HUES6 (cell line): ENCODE measurements at regions not wholly inside any gene's neighbourhood (a gene's known extent, or its start where the extent isn't known, plus 50 kb on each side); places are given as distances from the start of the nearest gene placed in this dataset.

Experiments
- H3K27ac ChIP-seq: 2 replicates; pipeline ENCODE4 v1.7.0; 2013; ENCODE audit warnings: low read depth, mild to moderate bottlenecking, low read length, inconsistent platforms
- H3K27me3 ChIP-seq: 2 replicates; pipeline ENCODE4 v1.6.1; 2013; ENCODE audit warnings: low read length; ENCODE audit not compliant: control insufficient read depth, insufficient read depth
- H3K36me3 ChIP-seq: 2 replicates; pipeline ENCODE4 v1.6.1; 2013; ENCODE audit warnings: low read length; ENCODE audit not compliant: control insufficient read depth, insufficient read depth
- H3K4me1 ChIP-seq: 2 replicates; pipeline ENCODE4 v1.6.1; 2013; ENCODE audit warnings: low read length; ENCODE audit not compliant: control insufficient read depth, insufficient read depth
- H3K4me3 ChIP-seq: 2 replicates; pipeline ENCODE4 v1.5.1; 2013; ENCODE audit warnings: low read depth, low read length
- H3K9ac ChIP-seq: one replicate; pipeline ENCODE4 v1.6.1; 2013; ENCODE audit warnings: mild to moderate bottlenecking, low read length
- H3K9me3 ChIP-seq: 2 replicates; pipeline ENCODE4 v1.6.1; 2013; ENCODE audit warnings: low read depth, low read length; ENCODE audit not compliant: control insufficient read depth, insufficient read depth

DNA sequence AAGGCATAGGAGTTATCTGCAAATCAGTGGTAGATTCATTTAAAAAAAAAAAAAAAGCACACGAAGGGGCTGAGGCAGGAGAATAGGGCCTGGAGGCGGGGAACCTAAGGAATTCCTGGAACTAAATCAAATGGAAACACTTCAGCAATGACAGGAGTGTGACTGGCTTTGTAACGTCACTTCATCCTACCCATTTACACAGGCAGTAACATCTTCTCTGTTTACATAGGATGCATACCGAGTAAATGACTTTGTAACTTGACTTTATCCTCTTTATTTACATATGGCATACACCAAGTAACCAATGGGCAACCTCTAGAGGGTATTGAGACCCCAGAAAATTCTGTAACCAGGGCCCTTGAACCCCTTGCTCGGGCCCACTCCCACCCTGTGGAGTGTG, 56.4 kb upstream of the IYD start:
- Histone ChIP-seq H3K4me1 (no peaks in the 10 kb centered on the region), H3K36me3 (no peaks in the 10 kb centered on the region), H3K9me3 (peaks cover 11% of the 10 kb centered on the region; the same call in 1 of the 2 replicates), H3K27ac (no peak overlapping the region), H3K4me3 (no peak overlapping the region), H3K9ac (no peak overlapping the region), H3K27me3 (no peaks in the 10 kb centered on the region)

DNA sequence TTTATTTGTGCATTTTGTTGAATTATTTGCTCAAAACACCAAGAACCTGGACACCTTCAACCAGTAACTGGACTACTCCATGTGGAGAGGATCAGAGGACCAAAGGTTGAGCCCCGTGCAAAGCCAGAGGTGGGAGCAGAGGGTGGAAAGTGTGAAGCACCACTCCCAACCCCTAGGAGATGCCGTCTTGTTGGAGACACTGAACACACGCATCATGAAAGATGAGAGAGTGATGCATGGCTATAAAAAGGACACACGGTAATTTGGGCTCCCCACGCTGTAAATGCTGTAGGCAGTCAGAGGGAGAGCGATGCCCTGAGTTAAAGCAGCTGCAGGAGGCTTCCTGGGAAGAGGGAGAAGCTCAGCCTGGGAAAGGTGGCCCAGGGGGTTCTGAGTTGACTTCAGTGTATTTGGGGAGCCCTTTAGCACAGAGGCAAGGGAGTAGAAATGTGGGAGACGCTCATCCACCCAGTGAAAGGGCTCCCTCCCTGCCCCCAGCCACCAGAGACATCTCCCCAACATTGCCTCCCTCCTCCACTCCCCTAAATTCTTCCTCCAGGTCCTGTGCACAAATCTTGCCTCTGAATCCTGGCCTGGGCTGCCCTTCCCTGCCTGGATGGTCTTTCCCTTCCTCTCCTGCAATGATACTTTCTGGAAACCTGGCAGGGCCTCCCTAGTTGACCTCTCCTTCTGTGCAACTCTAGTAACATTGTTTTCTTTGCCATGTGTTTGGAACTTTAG, 55.8 kb upstream of the IYD start:
- no peaks in the 10 kb centered on the region for H3K36me3 ChIP-seq
- no peaks in the 10 kb centered on the region for H3K27me3 ChIP-seq
- H3K9me3 ChIP-seq = peaks cover 11% of the 10 kb centered on the region; the same call in 1 of the 2 replicates
- no peak overlapping the region for H3K4me3 ChIP-seq
- H3K27ac ChIP-seq = no peak overlapping the region
- H3K9ac ChIP-seq = no peak overlapping the region
- H3K4me1 ChIP-seq = no peaks in the 10 kb centered on the region

DNA sequence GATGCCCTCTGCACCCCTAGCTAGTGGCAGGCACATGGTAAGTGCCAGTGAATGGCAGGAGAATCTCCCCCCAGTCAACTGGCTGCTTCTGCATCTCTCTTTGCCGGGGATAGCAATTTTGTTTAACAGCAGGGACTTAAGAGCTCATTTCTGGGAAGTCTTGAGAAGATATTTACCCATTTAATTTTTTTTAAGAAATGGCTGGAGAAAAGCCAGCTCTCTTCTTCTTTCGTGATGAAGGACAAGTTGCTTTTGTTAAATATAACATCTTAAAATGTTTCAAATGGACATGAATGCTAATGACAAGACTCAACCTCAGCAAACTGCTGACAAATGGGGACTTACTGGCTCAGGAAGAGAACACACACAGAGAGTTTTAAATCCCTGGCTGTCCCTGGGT, 55.0 kb upstream of the IYD start:
- H3K27ac ChIP-seq = no peak overlapping the region
- H3K4me3 ChIP-seq = no peak overlapping the region
- no peaks in the 10 kb centered on the region for H3K36me3 ChIP-seq
- H3K9me3 ChIP-seq = peaks cover 11% of the 10 kb centered on the region; the same call in 1 of the 2 replicates
- no peaks in the 10 kb centered on the region for H3K27me3 ChIP-seq
- H3K9ac ChIP-seq = no peak overlapping the region
- no peaks in the 10 kb centered on the region for H3K4me1 ChIP-seq

DNA sequence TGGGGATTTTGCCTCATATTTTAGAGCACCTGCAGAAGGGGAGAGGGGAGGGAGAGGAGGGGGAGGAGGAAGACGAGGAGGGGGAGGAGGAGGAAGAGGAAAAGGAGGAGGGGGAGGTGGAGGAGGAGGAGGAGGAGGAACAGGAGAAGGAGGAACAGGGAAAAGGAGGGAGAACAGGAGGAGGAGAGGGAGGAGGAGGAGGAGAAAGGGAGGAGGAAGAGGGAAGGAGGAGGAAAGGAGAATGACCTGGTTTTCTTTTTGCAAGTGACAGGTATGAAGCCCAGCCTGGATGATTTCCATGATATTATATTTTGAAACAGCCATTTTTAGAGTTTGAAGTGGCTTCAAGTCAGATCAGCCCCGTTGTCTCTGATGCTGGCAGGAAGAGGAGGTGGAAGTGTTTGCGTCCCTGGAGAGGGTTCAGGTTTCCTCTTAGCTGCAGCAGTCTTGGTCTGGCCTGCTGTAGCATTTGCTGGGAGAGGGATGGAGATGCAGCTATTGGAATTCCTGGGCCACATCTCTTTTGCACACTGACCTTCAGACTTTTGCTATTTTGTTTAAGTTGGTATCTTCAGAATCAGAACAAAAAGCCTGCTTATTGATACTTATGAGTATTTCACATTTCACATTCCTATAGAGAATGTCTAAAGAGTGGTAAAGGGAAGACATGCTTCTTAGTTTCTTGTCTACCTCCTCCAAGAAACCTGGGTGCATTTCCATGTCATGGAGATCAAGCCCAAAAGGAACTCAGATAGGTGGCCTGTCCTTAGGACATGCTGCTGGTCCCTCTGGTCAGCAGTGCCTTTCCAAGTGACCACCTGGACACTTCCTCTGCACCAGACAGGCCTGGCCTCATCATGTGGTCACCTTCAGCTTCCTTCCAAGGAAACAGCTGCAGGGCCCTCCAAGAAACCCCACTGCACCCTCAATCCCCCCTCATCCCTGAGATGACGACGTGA, 54.3 kb upstream of the IYD start:
- peaks cover 11% of the 10 kb centered on the region; the same call in 1 of the 2 replicates for H3K9me3 ChIP-seq
- no peaks in the 10 kb centered on the region for H3K36me3 ChIP-seq
- H3K4me1 ChIP-seq = no peaks in the 10 kb centered on the region
- H3K27ac ChIP-seq = no peak overlapping the region
- no peaks in the 10 kb centered on the region for H3K27me3 ChIP-seq
- no peak overlapping the region for H3K4me3 ChIP-seq
- H3K9ac ChIP-seq = no peak overlapping the region

DNA sequence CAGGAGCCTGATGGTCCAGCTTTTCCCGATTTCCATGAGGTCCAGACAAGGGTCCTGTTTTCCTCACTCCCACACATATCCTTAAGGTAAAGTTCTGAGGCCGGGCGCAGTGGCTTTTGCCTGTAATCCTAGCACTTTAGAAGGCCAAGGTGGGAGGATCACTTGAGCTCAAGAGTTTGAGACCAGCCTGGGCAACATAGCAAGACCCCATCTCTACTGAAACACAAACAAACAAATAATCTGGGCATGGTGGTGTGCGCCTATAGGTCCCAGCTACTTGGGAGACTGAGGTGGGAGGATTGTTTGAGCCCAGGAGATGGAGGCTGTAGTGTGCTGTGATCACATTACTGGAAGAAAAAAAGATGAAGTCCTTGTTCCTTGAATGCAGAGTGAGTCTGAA, 53.2 kb upstream of the IYD start:
- H3K9ac ChIP-seq = no peak overlapping the region
- no peaks in the 10 kb centered on the region for H3K27me3 ChIP-seq
- H3K27ac ChIP-seq = no peak overlapping the region
- no peak overlapping the region for H3K4me3 ChIP-seq
- no peaks in the 10 kb centered on the region for H3K36me3 ChIP-seq
- H3K9me3 ChIP-seq = peaks cover 11% of the 10 kb centered on the region; the same call in 1 of the 2 replicates
- no peaks in the 10 kb centered on the region for H3K4me1 ChIP-seq

DNA sequence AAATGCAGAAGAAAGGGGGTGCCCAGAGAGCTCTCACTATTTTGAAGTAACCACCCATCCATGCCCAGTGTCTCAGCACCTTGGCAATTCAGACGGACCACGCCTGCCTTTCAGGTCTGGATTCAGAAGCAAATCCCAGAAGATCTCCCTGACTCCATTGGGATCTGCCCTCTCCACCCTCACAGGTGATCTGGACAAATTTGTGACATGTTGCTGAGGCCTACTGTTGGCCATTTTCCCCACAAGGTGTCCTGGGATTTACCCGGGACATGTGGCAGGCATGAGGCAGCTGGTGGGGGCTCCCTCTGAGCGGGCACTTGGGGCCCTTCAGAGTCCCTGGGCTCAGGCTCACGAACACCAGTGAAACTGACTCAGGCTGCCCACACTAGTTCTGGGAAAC, 51.9 kb upstream of the IYD start:
- Histone ChIP-seq H3K4me1 (no peaks in the 10 kb centered on the region), H3K9me3 (peaks cover 11% of the 10 kb centered on the region; the same call in 1 of the 2 replicates), H3K27ac (no peak overlapping the region), H3K9ac (no peak overlapping the region), H3K4me3 (no peak overlapping the region), H3K27me3 (no peaks in the 10 kb centered on the region), H3K36me3 (no peaks in the 10 kb centered on the region)
